Endothelial cell of umbilical vein (primary cell): ENCODE measurements at regions not wholly inside any gene's neighbourhood (a gene's known extent, or its start where the extent isn't known, plus 50 kb on each side); places are given as distances from the start of the nearest gene placed in this dataset.

Experiments used
- BruUV-seq: library from RNA; stranded (reverse); fragments of 400-500 nt; replicated peaks from 2 replicates; lab custom pipeline; 2021; lab: Mats Ljungman, UMichigan
- CTCF ChIA-PET: fragments of 300-600, 350-600 bp; sonication (Branson Sonifier 250); formaldehyde crosslinking; loops from one replicate; lab custom pipeline; 2021; ENCODE audit warnings: antibody characterized with exemption, inconsistent platforms; lab: Charles Lee
- POLR2A ChIA-PET: fragments of 300-600, 350-600 bp; sonication (Branson Sonifier 250); formaldehyde crosslinking; loops from one replicate; lab custom pipeline; 2021; ENCODE audit warnings: antibody characterized with exemption, inconsistent platforms; lab: Charles Lee
- DNase-seq: peaks from one replicate; pipeline ENCODE4 v3.0.0-alpha.2; 2011; ENCODE audit warnings: low read depth, low spot score
- FAIRE-seq: peaks from 2 replicates; lab custom pipeline; 2011; peaks lifted over from hg19 to GRCh38; lab: Jason Lieb, UNC
- H2AFZ ChIP-seq: 2 replicates; pipeline ENCODE4 v1.6.0; 2012; ENCODE audit warnings: low read depth, low read length, control low read depth, inconsistent platforms
- H3K27ac ChIP-seq: 2 replicates; pipeline ENCODE4 v1.5.1; 2011; ENCODE audit warnings: low read depth, mild to moderate bottlenecking, control low read depth, low read length, moderate library complexity; ENCODE audit not compliant: insufficient read depth
- H3K27me3 ChIP-seq, 2 experiments: 2 replicates each; pipeline versions ENCODE4 v1.6.0 to v1.6.1; 2011; ENCODE audit warnings: low read length in 2 of 2, mixed read lengths in 1 of 2; ENCODE audit not compliant: control insufficient read depth in 2 of 2, insufficient read depth in 2 of 2
- H3K36me3 ChIP-seq, 2 experiments: 2 replicates in 1 of 2; 3 replicates in 1 of 2; pipeline ENCODE4 v1.5.1; 2011; ENCODE audit warnings: low read length in 2 of 2, mild to moderate bottlenecking in 1 of 2, moderate library complexity in 1 of 2; ENCODE audit not compliant: control insufficient read depth in 2 of 2, insufficient read depth in 2 of 2; ENCODE audit errors: extremely low read depth in 1 of 2
- H3K4me1 ChIP-seq: 3 replicates; pipeline ENCODE4 v1.5.1; 2011; ENCODE audit warnings: mild to moderate bottlenecking, low read length; ENCODE audit not compliant: control insufficient read depth, insufficient read depth; ENCODE audit errors: extremely low read depth
- H3K4me2 ChIP-seq: 2 replicates; pipeline ENCODE4 v1.6.1; 2011; ENCODE audit warnings: low read length, control low read depth, mixed read lengths; ENCODE audit not compliant: insufficient read depth
- H3K4me3 ChIP-seq, 3 experiments: fragments of 200-600 bp in 1 of 3; sonication (generic), shearing (Covaris generic) in 1 of 3; replicated peaks in 1 of 3; 2 replicates each; pipeline ENCODE4 v1.5.1; 2011 to 2016; ENCODE audit warnings: control low read depth in 3 of 3, low read length in 3 of 3, mild to moderate bottlenecking in 2 of 3, inconsistent platforms in 1 of 3, low read depth in 1 of 3, moderate library complexity in 1 of 3; ENCODE audit not compliant: insufficient read depth in 1 of 3
- H3K79me2 ChIP-seq: 2 replicates; pipeline ENCODE4 v1.6.0; 2012; ENCODE audit warnings: low read length, inconsistent platforms; ENCODE audit not compliant: control insufficient read depth, insufficient read depth
- H3K9ac ChIP-seq: replicated peaks from 2 replicates; pipeline ENCODE3; 2011; ENCODE audit warnings: low read length, control low read depth; ENCODE audit not compliant: insufficient read depth; ENCODE audit errors: extremely low read depth
- H3K9me1 ChIP-seq: replicated peaks from 3 replicates; pipeline ENCODE4 v1.6.0; 2011; ENCODE audit warnings: mild to moderate bottlenecking, low read length; ENCODE audit not compliant: control insufficient read depth, insufficient read depth; ENCODE audit errors: extremely low read depth
- H3K9me3 ChIP-seq: replicated peaks from 2 replicates; pipeline ENCODE4 v1.5.1; 2012; ENCODE audit warnings: low read length, inconsistent platforms; ENCODE audit not compliant: control insufficient read depth, insufficient read depth
- H4K20me1 ChIP-seq: replicated peaks from 2 replicates; pipeline ENCODE3; 2011; ENCODE audit warnings: mild to moderate bottlenecking, low read length; ENCODE audit not compliant: control insufficient read depth, insufficient read depth; ENCODE audit errors: extremely low read depth
- EZH2 ChIP-seq: IDR thresholded peaks from 2 replicates; pipeline ENCODE4 v1.6.1; 2012; ENCODE audit warnings: borderline replicate concordance, low read depth, mild to moderate bottlenecking, moderate library complexity, low read length, inconsistent platforms; ENCODE audit not compliant: severe bottlenecking
- FOS ChIP-seq: IDR thresholded peaks from 2 replicates; pipeline ENCODE4 v1.6.1; 2011; ENCODE audit warnings: mild to moderate bottlenecking, low read length, moderate library complexity, borderline replicate concordance; ENCODE audit not compliant: insufficient read depth
- GATA2 ChIP-seq: IDR thresholded peaks from 2 replicates; pipeline ENCODE4 v1.7.0; 2011; ENCODE audit warnings: low read depth, mild to moderate bottlenecking, moderate library complexity, mixed read lengths, low read length; ENCODE audit not compliant: insufficient read length, insufficient read depth
- JUN ChIP-seq: IDR thresholded peaks from 2 replicates; pipeline ENCODE4 v1.6.1; 2011; ENCODE audit warnings: borderline replicate concordance, low read depth; ENCODE audit not compliant: insufficient read length, insufficient read depth
- MYC ChIP-seq: IDR thresholded peaks from one replicate; pipeline ENCODE4 v1.6.1; 2011; ENCODE audit warnings: mild to moderate bottlenecking, low read depth, low read length
- POLR2A ChIP-seq: IDR thresholded peaks from 2 replicates; pipeline ENCODE4 v1.6.1; 2012; ENCODE audit warnings: low read depth, mild to moderate bottlenecking, control low read depth, low read length
- POLR2AphosphoS5 ChIP-seq: IDR thresholded peaks from 2 replicates; pipeline ENCODE4 v1.6.1; 2012; ENCODE audit warnings: low read depth, mild to moderate bottlenecking, control low read depth, low read length, moderate library complexity; ENCODE audit not compliant: insufficient read depth
- dilution Hi-C: fragments of 300-500 bp; cut with MboI; formaldehyde crosslinking; loops from one replicate; pipeline ENCODE4 v1.15.0; 2019; ENCODE audit warnings: low sequenced_read_pairs; ENCODE audit not compliant: extremely low pct_ligation_motif_present
- intact Hi-C: fragments of 100-400 bp; cut with micrococcal nuclease; formaldehyde crosslinking; loops from one replicate; pipeline ENCODE4 v1.10.0; 2022
- TF ChIP-seq, protein P1 (sequence below): IDR thresholded peaks from 2 replicates; pipeline ENCODE4 v1.6.1; 2011; ENCODE audit not compliant: insufficient read depth, insufficient read length
- TF ChIP-seq, protein P2 (sequence below), 2 donors: IDR thresholded peaks; 1 replicate in 1 of 2; 2 replicates in 1 of 2; pipeline ENCODE4 v1.5.1; 2011; ENCODE audit warnings: low read length in 2 of 2, mild to moderate bottlenecking in 2 of 2, moderate library complexity in 2 of 2, control low read depth in 1 of 2, inconsistent platforms in 1 of 2, low read depth in 1 of 2; ENCODE audit not compliant: insufficient read depth in 1 of 2; ENCODE audit errors: extremely low read depth in 1 of 2

- dilution Hi-C loops (no loop called here), intact Hi-C loops (no loop called here)
- no peak overlapping the region for H2AFZ ChIP-seq
- H4K20me1 ChIP-seq: no peaks in the 10 kb centered on the region
- H3K9me1 ChIP-seq: no peaks in the 10 kb centered on the region
- no peaks in the 10 kb centered on the region for H3K9me3 ChIP-seq
- no peak overlapping the region for H3K27ac ChIP-seq
- H3K4me2 ChIP-seq: no peak overlapping the region
- FAIRE-seq (no peak), DNase-seq (no peak)
- no peaks in the 10 kb centered on the region for H3K79me2 ChIP-seq
- BruUV-seq: no TSS peak
- no peak overlapping the region for H3K9ac ChIP-seq
- H3K4me3 ChIP-seq: no peak overlapping the region
- H3K4me1 ChIP-seq: peaks cover 18% of the 10 kb centered on the region
- CTCF ChIA-PET: no interaction called here
- H3K27me3 ChIP-seq: no peaks in the 10 kb centered on the region
- no peaks in the 10 kb centered on the region for H3K36me3 ChIP-seq
- POLR2A ChIA-PET: no interaction called here
- TF ChIP-seq POLR2A: no peak
- TF ChIP-seq EZH2: no peak
- no peak for TF ChIP-seq FOS
- TF ChIP-seq MYC: no peak
- TF ChIP-seq, protein P1, sequence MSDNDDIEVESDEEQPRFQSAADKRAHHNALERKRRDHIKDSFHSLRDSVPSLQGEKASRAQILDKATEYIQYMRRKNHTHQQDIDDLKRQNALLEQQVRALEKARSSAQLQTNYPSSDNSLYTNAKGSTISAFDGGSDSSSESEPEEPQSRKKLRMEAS: no peak
- no peak for TF ChIP-seq GATA2
- TF ChIP-seq JUN: no peak
- TF ChIP-seq, protein P2, sequence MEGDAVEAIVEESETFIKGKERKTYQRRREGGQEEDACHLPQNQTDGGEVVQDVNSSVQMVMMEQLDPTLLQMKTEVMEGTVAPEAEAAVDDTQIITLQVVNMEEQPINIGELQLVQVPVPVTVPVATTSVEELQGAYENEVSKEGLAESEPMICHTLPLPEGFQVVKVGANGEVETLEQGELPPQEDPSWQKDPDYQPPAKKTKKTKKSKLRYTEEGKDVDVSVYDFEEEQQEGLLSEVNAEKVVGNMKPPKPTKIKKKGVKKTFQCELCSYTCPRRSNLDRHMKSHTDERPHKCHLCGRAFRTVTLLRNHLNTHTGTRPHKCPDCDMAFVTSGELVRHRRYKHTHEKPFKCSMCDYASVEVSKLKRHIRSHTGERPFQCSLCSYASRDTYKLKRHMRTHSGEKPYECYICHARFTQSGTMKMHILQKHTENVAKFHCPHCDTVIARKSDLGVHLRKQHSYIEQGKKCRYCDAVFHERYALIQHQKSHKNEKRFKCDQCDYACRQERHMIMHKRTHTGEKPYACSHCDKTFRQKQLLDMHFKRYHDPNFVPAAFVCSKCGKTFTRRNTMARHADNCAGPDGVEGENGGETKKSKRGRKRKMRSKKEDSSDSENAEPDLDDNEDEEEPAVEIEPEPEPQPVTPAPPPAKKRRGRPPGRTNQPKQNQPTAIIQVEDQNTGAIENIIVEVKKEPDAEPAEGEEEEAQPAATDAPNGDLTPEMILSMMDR (IDR thresholded peaks at IDR 0.05; ENCODE audit: extremely low read depth in 1 of 2, insufficient read depth in 1 of 2, low read depth in 1 of 2, low read length in 2 of 2): no peak
- TF ChIP-seq POLR2AphosphoS5: no peak
Observed at GRCh38 chr6:164694386-164694785, 615.0 kb downstream of the C6orf118 start.
